Activated CD4-positive, alpha-beta memory T cell treated with anti-CD3 and anti-CD28 coated beads for 36 hours (primary cell): ENCODE measurements at regions not wholly inside any gene's neighbourhood (a gene's known extent, or its start where the extent isn't known, plus 50 kb on each side); places are given as distances from the start of the nearest gene placed in this dataset.

Experiments
- CTCF ChIA-PET: fragments of 350-600 bp; sonication (Branson Sonifier 250); formaldehyde crosslinking; loops from one replicate; lab custom pipeline; 2021; ENCODE audit warnings: antibody characterized with exemption, inconsistent platforms; lab: Charles Lee
- POLR2A ChIA-PET: fragments of 350-600 bp; sonication (Branson Sonifier 250); formaldehyde crosslinking; loops from one replicate; lab custom pipeline; 2021; ENCODE audit warnings: antibody characterized with exemption; lab: Charles Lee
- DNase-seq: peaks from one replicate; pipeline ENCODE4 v3.0.0-alpha.2; 2020
- H3K27ac Mint-ChIP-seq: one replicate; pipeline ENCODE4 v1.8.0; 2021; ENCODE audit warnings: mixed read lengths
- H3K27me3 Mint-ChIP-seq: one replicate; pipeline ENCODE4 v1.8.0; 2021; ENCODE audit warnings: mixed read lengths
- H3K36me3 Mint-ChIP-seq: one replicate; pipeline ENCODE4 v1.8.0; 2021; ENCODE audit warnings: mixed read lengths
- H3K4me1 Mint-ChIP-seq: one replicate; pipeline ENCODE4 v1.8.0; 2021; ENCODE audit warnings: low read depth, mixed read lengths
- H3K4me3 Mint-ChIP-seq: one replicate; pipeline ENCODE4 v1.8.0; 2021; ENCODE audit warnings: mild to moderate bottlenecking, mixed read lengths
- H3K9me3 Mint-ChIP-seq: one replicate; pipeline ENCODE4 v1.8.0; 2021; ENCODE audit warnings: mixed read lengths
- intact Hi-C: fragments of 100-400 bp; cut with micrococcal nuclease; formaldehyde crosslinking; loops from one replicate; pipeline ENCODE4 v1.15.1; 2023

- no peaks in the 10 kb centered on the region for H3K9me3 Mint-ChIP-seq
- intact Hi-C loops = no loop called here
- no peaks in the 10 kb centered on the region for H3K27me3 Mint-ChIP-seq
- no peak overlapping the region for H3K27ac Mint-ChIP-seq
- no peak overlapping the region for H3K4me3 Mint-ChIP-seq
- no peaks in the 10 kb centered on the region for H3K36me3 Mint-ChIP-seq
- ChIA-PET CTCF (no interaction called here), POLR2A (no interaction called here)
- DNase-seq = no peak
- no peaks in the 10 kb centered on the region for H3K4me1 Mint-ChIP-seq
Observed at GRCh38 chr2:16402891-16403290, 262.7 kb downstream of the CYRIA start.

- intact Hi-C loops = no loop called here
- Mint-ChIP-seq H3K27me3 (no peaks in the 10 kb centered on the region), H3K4me3 (no peak overlapping the region), H3K4me1 (no peaks in the 10 kb centered on the region), H3K27ac (no peak overlapping the region), H3K36me3 (no peaks in the 10 kb centered on the region), H3K9me3 (no peaks in the 10 kb centered on the region)
- DNase-seq = no peak
- ChIA-PET POLR2A (no interaction called here), CTCF (no interaction called here)
Observed at GRCh38 chr2:16401761-16402300, 263.8 kb downstream of the CYRIA start.

- POLR2A ChIA-PET = no interaction called here
- H3K4me1 Mint-ChIP-seq = no peaks in the 10 kb centered on the region
Observed at GRCh38 chr2:16400127-16400623, 265.5 kb downstream of the CYRIA start.

GRCh38 chr2:16398486-16399043, 267.1 kb downstream of the CYRIA start:
- CTCF ChIA-PET = no interaction called here
- Mint-ChIP-seq H3K9me3 (no peaks in the 10 kb centered on the region), H3K4me1 (no peaks in the 10 kb centered on the region), H3K36me3 (no peaks in the 10 kb centered on the region), H3K4me3 (no peak overlapping the region), H3K27ac (no peak overlapping the region), H3K27me3 (no peaks in the 10 kb centered on the region)
- POLR2A ChIA-PET = no interaction called here
- DNase-seq = no peak
- intact Hi-C loops = no loop called here

More at GRCh38 chr2:16400127-16400623, 265.5 kb downstream of the CYRIA start:
- no peaks in the 10 kb centered on the region for H3K27me3 Mint-ChIP-seq
- H3K9me3 Mint-ChIP-seq = no peaks in the 10 kb centered on the region
- intact Hi-C loops = no loop called here
- no peak for DNase-seq
- H3K4me3 Mint-ChIP-seq = no peak overlapping the region
- no peaks in the 10 kb centered on the region for H3K36me3 Mint-ChIP-seq
- CTCF ChIA-PET = no interaction called here
- H3K27ac Mint-ChIP-seq = no peak overlapping the region

GRCh38 chr2:16397681-16398475, 267.8 kb downstream of the CYRIA start:
- no peak overlapping the region for H3K27ac Mint-ChIP-seq
- CTCF ChIA-PET = no interaction called here
- POLR2A ChIA-PET = no interaction called here
- H3K9me3 Mint-ChIP-seq = no peaks in the 10 kb centered on the region
- intact Hi-C loops = no loop called here
- H3K36me3 Mint-ChIP-seq = no peaks in the 10 kb centered on the region
- no peak overlapping the region for H3K4me3 Mint-ChIP-seq
- no peaks in the 10 kb centered on the region for H3K4me1 Mint-ChIP-seq
- no peaks in the 10 kb centered on the region for H3K27me3 Mint-ChIP-seq
- DNase-seq = no peak

GRCh38 chr2:16396986-16397385, 268.6 kb downstream of the CYRIA start:
- H3K27ac Mint-ChIP-seq = no peak overlapping the region
- CTCF ChIA-PET = no interaction called here
- POLR2A ChIA-PET = no interaction called here
- H3K36me3 Mint-ChIP-seq = no peaks in the 10 kb centered on the region
- H3K9me3 Mint-ChIP-seq = no peaks in the 10 kb centered on the region
- H3K27me3 Mint-ChIP-seq = no peaks in the 10 kb centered on the region
- no peak overlapping the region for H3K4me3 Mint-ChIP-seq
- no peak for DNase-seq
- intact Hi-C loops = no loop called here
- H3K4me1 Mint-ChIP-seq = no peaks in the 10 kb centered on the region

- POLR2A ChIA-PET = no interaction called here
- H3K4me3 Mint-ChIP-seq = no peak overlapping the region
- no peak for DNase-seq
- H3K4me1 Mint-ChIP-seq = no peaks in the 10 kb centered on the region
- CTCF ChIA-PET = interaction anchor here (0.6 kb wide), 1 partner anchor 18 kb away, joined by 3 read pairs; no protein-coding TSS in a partner anchor
- H3K9me3 Mint-ChIP-seq = no peaks in the 10 kb centered on the region
- H3K27me3 Mint-ChIP-seq = no peaks in the 10 kb centered on the region
- no peaks in the 10 kb centered on the region for H3K36me3 Mint-ChIP-seq
- intact Hi-C loops = no loop called here
- no peak overlapping the region for H3K27ac Mint-ChIP-seq
Observed at GRCh38 chr2:16396171-16396570, 269.5 kb downstream of the CYRIA start.

GRCh38 chr2:16395601-16396000, 270.0 kb downstream of the CYRIA start:
- Mint-ChIP-seq H3K4me3 (no peak overlapping the region), H3K36me3 (no peaks in the 10 kb centered on the region), H3K4me1 (no peaks in the 10 kb centered on the region), H3K27ac (no peak overlapping the region), H3K27me3 (no peaks in the 10 kb centered on the region), H3K9me3 (no peaks in the 10 kb centered on the region)
- no peak for DNase-seq
- POLR2A ChIA-PET = no interaction called here
- intact Hi-C loops = no loop called here
- CTCF ChIA-PET = no interaction called here

GRCh38 chr2:16394986-16395550, 270.6 kb downstream of the CYRIA start:
- H3K4me3 Mint-ChIP-seq = no peak overlapping the region
- no peak overlapping the region for H3K27ac Mint-ChIP-seq
- H3K9me3 Mint-ChIP-seq = no peaks in the 10 kb centered on the region
- ChIA-PET CTCF (no interaction called here), POLR2A (no interaction called here)
- H3K36me3 Mint-ChIP-seq = no peaks in the 10 kb centered on the region
- no peak for DNase-seq
- no peaks in the 10 kb centered on the region for H3K4me1 Mint-ChIP-seq
- intact Hi-C loops = no loop called here
- no peaks in the 10 kb centered on the region for H3K27me3 Mint-ChIP-seq

- CTCF ChIA-PET = no interaction called here
- no peaks in the 10 kb centered on the region for H3K36me3 Mint-ChIP-seq
- POLR2A ChIA-PET = no interaction called here
- no peak overlapping the region for H3K27ac Mint-ChIP-seq
- H3K27me3 Mint-ChIP-seq = no peaks in the 10 kb centered on the region
- H3K4me1 Mint-ChIP-seq = no peaks in the 10 kb centered on the region
- intact Hi-C loops = no loop called here
- no peaks in the 10 kb centered on the region for H3K9me3 Mint-ChIP-seq
- DNase-seq = no peak
- no peak overlapping the region for H3K4me3 Mint-ChIP-seq
Observed at GRCh38 chr2:16394072-16394985, 271.3 kb downstream of the CYRIA start.

- Mint-ChIP-seq H3K4me1 (no peaks in the 10 kb centered on the region), H3K27me3 (no peaks in the 10 kb centered on the region), H3K9me3 (no peaks in the 10 kb centered on the region), H3K36me3 (no peaks in the 10 kb centered on the region), H3K4me3 (no peak overlapping the region), H3K27ac (no peak overlapping the region)
- DNase-seq = no peak
- ChIA-PET CTCF (no interaction called here), POLR2A (no interaction called here)
- intact Hi-C loops = no loop called here
Observed at GRCh38 chr2:16393500-16394071, 272.0 kb downstream of the CYRIA start.
